ENCODE measurements at regions not wholly inside any gene's neighbourhood (a gene's known extent, or its start where the extent isn't known, plus 50 kb on each side); places are given as distances from the start of the nearest gene placed in this dataset.
A peak's percentile ranks its signal among the peaks of the same experiment; 100 is the strongest.

DNA sequence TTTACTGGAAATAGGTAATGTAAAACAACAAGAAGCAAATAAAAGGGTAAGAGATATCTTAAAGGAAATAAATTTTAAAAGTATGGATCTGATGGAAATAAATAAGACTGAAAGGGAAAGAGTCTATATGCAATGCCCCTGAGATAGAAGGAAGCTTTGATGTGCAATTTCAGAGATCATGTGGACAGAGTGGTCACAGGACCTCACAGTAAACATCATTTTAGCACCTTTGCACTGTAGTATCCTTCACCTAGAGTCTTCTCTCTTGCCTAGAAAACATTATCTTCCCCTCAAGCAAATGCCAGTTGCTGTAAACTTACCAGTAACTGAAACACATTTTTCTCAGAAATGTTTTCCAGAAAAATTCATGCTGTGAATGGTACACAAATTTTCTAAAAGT, 1621.3 kb upstream of the TMEFF2 start:
- TF ChIP-seq EZH2 (IDR thresholded peaks at IDR 0.05; ENCODE audit: insufficient read depth, low read length), result no peak
- TF ChIP-seq, protein P1, sequence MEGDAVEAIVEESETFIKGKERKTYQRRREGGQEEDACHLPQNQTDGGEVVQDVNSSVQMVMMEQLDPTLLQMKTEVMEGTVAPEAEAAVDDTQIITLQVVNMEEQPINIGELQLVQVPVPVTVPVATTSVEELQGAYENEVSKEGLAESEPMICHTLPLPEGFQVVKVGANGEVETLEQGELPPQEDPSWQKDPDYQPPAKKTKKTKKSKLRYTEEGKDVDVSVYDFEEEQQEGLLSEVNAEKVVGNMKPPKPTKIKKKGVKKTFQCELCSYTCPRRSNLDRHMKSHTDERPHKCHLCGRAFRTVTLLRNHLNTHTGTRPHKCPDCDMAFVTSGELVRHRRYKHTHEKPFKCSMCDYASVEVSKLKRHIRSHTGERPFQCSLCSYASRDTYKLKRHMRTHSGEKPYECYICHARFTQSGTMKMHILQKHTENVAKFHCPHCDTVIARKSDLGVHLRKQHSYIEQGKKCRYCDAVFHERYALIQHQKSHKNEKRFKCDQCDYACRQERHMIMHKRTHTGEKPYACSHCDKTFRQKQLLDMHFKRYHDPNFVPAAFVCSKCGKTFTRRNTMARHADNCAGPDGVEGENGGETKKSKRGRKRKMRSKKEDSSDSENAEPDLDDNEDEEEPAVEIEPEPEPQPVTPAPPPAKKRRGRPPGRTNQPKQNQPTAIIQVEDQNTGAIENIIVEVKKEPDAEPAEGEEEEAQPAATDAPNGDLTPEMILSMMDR (IDR thresholded peaks at IDR 0.05; ENCODE audit: insufficient read depth, low read depth, low read length), result no peak
- DNase-seq (ENCODE audit: low read depth) (no peak), FAIRE-seq (no peak)
- no peaks in the 10 kb centered on the region for H3K27me3 ChIP-seq (ENCODE audit: insufficient read depth, low read length)
- H3K36me3 ChIP-seq (ENCODE audit: insufficient read depth, low read length), result no peaks in the 10 kb centered on the region
- H3K9ac ChIP-seq (ENCODE audit: low read length), result no peak overlapping the region
- no peak overlapping the region for H2AFZ ChIP-seq (ENCODE audit: low read depth, low read length)
- no peak overlapping the region for H3K4me3 Mint-ChIP-seq (ENCODE audit: unreplicated experiment)
- no peak overlapping the region for H3K27ac ChIP-seq (ENCODE audit: low read depth, low read length)
- H3K4me3 ChIP-seq (ENCODE audit: insufficient read depth, low read depth, low read length), result no peak overlapping the region
- peaks cover 7% of the 10 kb centered on the region for H3K9me3 ChIP-seq (ENCODE audit: insufficient read depth, low read depth, low read length)
- no peaks in the 10 kb centered on the region for H3K4me1 ChIP-seq (ENCODE audit: insufficient read depth, low read length)
- H3K27ac Mint-ChIP-seq (ENCODE audit: unreplicated experiment), result no peak overlapping the region
- no peaks in the 10 kb centered on the region for H3K27me3 Mint-ChIP-seq (ENCODE audit: low read depth, unreplicated experiment)
- H3K4me2 ChIP-seq (ENCODE audit: low read length), result no peak overlapping the region
- H3K36me3 Mint-ChIP-seq (ENCODE audit: low read depth, unreplicated experiment), result no peaks in the 10 kb centered on the region
- no peaks in the 10 kb centered on the region for H3K9me3 Mint-ChIP-seq (ENCODE audit: unreplicated experiment)
- H4K20me1 ChIP-seq (ENCODE audit: insufficient read depth, low read length), result no peaks in the 10 kb centered on the region
- no peaks in the 10 kb centered on the region for H3K79me2 ChIP-seq (ENCODE audit: insufficient read depth, low read length)
- H3K4me1 Mint-ChIP-seq (ENCODE audit: low read depth, unreplicated experiment), result no peaks in the 10 kb centered on the region

GRCh38 chr2:193810533-193810932, 1615.8 kb upstream of the TMEFF2 start:
- peaks cover 4% of the 10 kb centered on the region for H3K4me1 Mint-ChIP-seq (ENCODE audit: low read depth, unreplicated experiment)
- H2AFZ ChIP-seq (ENCODE audit: low read depth, low read length), result no peak overlapping the region
- H3K4me3 Mint-ChIP-seq (ENCODE audit: unreplicated experiment), result no peak overlapping the region
- no peaks in the 10 kb centered on the region for H4K20me1 ChIP-seq (ENCODE audit: insufficient read depth, low read length)
- H3K9me3 ChIP-seq (ENCODE audit: insufficient read depth, low read depth, low read length), result no peaks in the 10 kb centered on the region
- H3K9ac ChIP-seq (ENCODE audit: low read length), result no peak overlapping the region
- H3K4me1 ChIP-seq (ENCODE audit: insufficient read depth, low read length), result no peaks in the 10 kb centered on the region
- DNase-seq (ENCODE audit: low read depth) (peak; percentile 64), FAIRE-seq (no peak)
- H3K27ac ChIP-seq (ENCODE audit: low read depth, low read length), result no peak overlapping the region
- no peaks in the 10 kb centered on the region for H3K9me3 Mint-ChIP-seq (ENCODE audit: unreplicated experiment)
- no peaks in the 10 kb centered on the region for H3K36me3 ChIP-seq (ENCODE audit: insufficient read depth, low read length)
- H3K27me3 ChIP-seq (ENCODE audit: insufficient read depth, low read length), result no peaks in the 10 kb centered on the region
- no peaks in the 10 kb centered on the region for H3K36me3 Mint-ChIP-seq (ENCODE audit: low read depth, unreplicated experiment)
- no peaks in the 10 kb centered on the region for H3K79me2 ChIP-seq (ENCODE audit: insufficient read depth, low read length)
- no peak for TF ChIP-seq EZH2 (IDR thresholded peaks at IDR 0.05; ENCODE audit: insufficient read depth, low read length)
- TF ChIP-seq, protein P1 (IDR thresholded peaks at IDR 0.05; ENCODE audit: insufficient read depth, low read depth, low read length), result no peak
- H3K27me3 Mint-ChIP-seq (ENCODE audit: low read depth, unreplicated experiment), result no peaks in the 10 kb centered on the region
- no peak overlapping the region for H3K4me3 ChIP-seq (ENCODE audit: insufficient read depth, low read depth, low read length)
- H3K27ac Mint-ChIP-seq (ENCODE audit: unreplicated experiment), result no peak overlapping the region
- peak overlapping the region; percentile 18 for H3K4me2 ChIP-seq (ENCODE audit: low read length)

DNA sequence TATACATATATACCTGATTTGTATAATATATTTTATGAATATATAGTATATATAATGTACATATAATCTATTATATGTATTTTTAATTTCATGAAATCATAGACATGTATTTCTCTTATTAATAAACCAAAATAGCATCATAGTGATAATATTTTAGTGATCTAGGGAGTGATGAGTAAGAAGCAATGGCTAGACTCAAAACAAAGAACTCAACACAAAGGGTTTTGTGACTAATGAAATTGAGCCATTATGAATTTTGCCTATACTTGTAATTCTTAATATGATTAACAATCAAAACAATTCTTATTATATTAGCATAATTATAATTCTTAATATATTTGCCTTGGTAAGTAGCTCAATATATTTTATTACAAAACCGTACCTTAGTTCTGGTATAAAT, 1614.1 kb upstream of the TMEFF2 start:
- Histone ChIP-seq H3K9me3 (ENCODE audit: insufficient read depth, low read depth, low read length) (no peaks in the 10 kb centered on the region), H3K27ac (ENCODE audit: low read depth, low read length) (no peak overlapping the region), H3K79me2 (ENCODE audit: insufficient read depth, low read length) (no peaks in the 10 kb centered on the region), H3K4me2 (ENCODE audit: low read length) (no peak overlapping the region), H3K4me3 (ENCODE audit: insufficient read depth, low read depth, low read length) (no peak overlapping the region), H4K20me1 (ENCODE audit: insufficient read depth, low read length) (no peaks in the 10 kb centered on the region), H3K27me3 (ENCODE audit: insufficient read depth, low read length) (no peaks in the 10 kb centered on the region), H3K4me1 (ENCODE audit: insufficient read depth, low read length) (no peaks in the 10 kb centered on the region), H3K9ac (ENCODE audit: low read length) (no peak overlapping the region), H3K36me3 (ENCODE audit: insufficient read depth, low read length) (no peaks in the 10 kb centered on the region), H2AFZ (ENCODE audit: low read depth, low read length) (no peak overlapping the region)
- Mint-ChIP-seq H3K4me1 (ENCODE audit: low read depth, unreplicated experiment) (peaks cover 4% of the 10 kb centered on the region), H3K9me3 (ENCODE audit: unreplicated experiment) (no peaks in the 10 kb centered on the region), H3K27me3 (ENCODE audit: low read depth, unreplicated experiment) (no peaks in the 10 kb centered on the region), H3K36me3 (ENCODE audit: low read depth, unreplicated experiment) (no peaks in the 10 kb centered on the region), H3K27ac (ENCODE audit: unreplicated experiment) (no peak overlapping the region), H3K4me3 (ENCODE audit: unreplicated experiment) (no peak overlapping the region)
- DNase-seq (ENCODE audit: low read depth) (no peak), FAIRE-seq (no peak)
- TF ChIP-seq, protein P1 (IDR thresholded peaks at IDR 0.05; ENCODE audit: insufficient read depth, low read depth, low read length), result no peak
- TF ChIP-seq EZH2 (IDR thresholded peaks at IDR 0.05; ENCODE audit: insufficient read depth, low read length), result no peak
